Fibroblast of pulmonary artery (primary cell): ENCODE measurements at regions not wholly inside any gene's neighbourhood (a gene's known extent, or its start where the extent isn't known, plus 50 kb on each side); places are given as distances from the start of the nearest gene placed in this dataset.

Experiments
- DNase-seq: peaks from one replicate; pipeline ENCODE4 v3.0.0-alpha.2; 2010; ENCODE audit warnings: low read depth
- H3K4me3 ChIP-seq: replicated peaks from 2 replicates; pipeline ENCODE4 v1.5.1; 2011; ENCODE audit warnings: low read depth, mild to moderate bottlenecking, control low read depth, low read length, moderate library complexity
- TF ChIP-seq, protein P1 (sequence below): IDR thresholded peaks from 2 replicates; pipeline ENCODE4 v1.5.1; 2011; ENCODE audit warnings: mild to moderate bottlenecking, control low read depth, low read length, inconsistent platforms; ENCODE audit errors: missing control alignments

DNA sequence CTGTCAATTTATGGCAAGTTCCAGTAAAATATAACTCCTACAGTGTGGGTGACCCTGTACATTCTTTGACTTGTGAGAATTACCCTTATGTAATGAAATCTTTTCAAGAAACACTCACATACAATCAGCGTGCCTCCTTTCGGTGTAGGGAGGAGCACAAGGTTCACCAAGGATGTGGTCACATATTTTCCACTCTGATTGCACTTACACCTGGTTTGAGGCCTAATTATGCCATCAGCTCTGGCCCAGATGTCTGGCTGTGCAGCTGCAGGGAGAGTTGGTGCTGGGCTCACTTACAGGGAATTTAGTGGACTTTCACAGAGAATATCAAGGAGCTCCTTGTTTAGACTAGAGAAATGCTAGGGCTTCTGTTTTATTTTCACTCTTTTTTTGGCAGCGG lies 146.0 kb upstream of the STEAP4 start:
- no peak for DNase-seq
- TF ChIP-seq, protein P1, sequence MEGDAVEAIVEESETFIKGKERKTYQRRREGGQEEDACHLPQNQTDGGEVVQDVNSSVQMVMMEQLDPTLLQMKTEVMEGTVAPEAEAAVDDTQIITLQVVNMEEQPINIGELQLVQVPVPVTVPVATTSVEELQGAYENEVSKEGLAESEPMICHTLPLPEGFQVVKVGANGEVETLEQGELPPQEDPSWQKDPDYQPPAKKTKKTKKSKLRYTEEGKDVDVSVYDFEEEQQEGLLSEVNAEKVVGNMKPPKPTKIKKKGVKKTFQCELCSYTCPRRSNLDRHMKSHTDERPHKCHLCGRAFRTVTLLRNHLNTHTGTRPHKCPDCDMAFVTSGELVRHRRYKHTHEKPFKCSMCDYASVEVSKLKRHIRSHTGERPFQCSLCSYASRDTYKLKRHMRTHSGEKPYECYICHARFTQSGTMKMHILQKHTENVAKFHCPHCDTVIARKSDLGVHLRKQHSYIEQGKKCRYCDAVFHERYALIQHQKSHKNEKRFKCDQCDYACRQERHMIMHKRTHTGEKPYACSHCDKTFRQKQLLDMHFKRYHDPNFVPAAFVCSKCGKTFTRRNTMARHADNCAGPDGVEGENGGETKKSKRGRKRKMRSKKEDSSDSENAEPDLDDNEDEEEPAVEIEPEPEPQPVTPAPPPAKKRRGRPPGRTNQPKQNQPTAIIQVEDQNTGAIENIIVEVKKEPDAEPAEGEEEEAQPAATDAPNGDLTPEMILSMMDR: no peak
- no peak overlapping the region for H3K4me3 ChIP-seq

DNA sequence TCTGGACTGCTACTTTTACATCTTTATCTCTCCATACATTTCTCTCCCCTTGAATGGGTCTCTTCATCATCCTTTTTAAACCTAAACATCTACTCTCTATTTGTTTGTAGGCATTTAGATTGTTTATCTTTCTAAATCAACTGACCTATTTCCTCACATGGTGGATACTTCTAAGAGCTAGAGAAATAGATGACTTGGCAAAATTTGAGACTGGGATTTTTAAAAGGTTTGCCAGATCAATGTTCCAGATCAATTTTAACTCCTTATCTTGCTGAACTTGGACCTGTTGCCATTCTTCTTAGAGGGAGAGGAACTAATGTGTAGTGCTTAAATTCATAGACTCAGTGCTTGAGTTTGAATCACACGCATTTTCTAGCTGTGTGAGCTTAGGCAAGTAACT lies 144.2 kb upstream of the STEAP4 start:
- TF ChIP-seq, protein P1: no peak
- no peak overlapping the region for H3K4me3 ChIP-seq
- DNase-seq: no peak

DNA sequence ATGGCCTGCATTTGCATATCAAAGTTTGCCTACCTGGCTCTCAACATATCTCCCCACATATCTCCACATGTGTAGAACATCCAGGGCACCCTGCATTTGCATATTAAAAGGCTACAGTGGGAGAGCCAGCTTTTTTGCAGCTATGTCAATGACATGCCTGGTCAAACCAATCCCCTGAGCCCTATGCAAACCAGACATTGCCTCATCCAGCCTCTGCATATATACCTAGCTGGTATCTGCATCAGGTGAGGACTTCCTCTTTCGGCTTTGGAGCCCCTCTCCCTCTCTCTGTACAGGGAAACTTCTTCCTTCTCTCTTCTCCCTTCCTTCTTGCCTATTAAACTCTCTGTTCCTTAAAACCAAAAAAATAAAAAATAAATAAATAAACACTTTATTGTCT lies 142.7 kb upstream of the STEAP4 start:
- TF ChIP-seq, protein P1: no peak
- DNase-seq: no peak
- no peak overlapping the region for H3K4me3 ChIP-seq

DNA sequence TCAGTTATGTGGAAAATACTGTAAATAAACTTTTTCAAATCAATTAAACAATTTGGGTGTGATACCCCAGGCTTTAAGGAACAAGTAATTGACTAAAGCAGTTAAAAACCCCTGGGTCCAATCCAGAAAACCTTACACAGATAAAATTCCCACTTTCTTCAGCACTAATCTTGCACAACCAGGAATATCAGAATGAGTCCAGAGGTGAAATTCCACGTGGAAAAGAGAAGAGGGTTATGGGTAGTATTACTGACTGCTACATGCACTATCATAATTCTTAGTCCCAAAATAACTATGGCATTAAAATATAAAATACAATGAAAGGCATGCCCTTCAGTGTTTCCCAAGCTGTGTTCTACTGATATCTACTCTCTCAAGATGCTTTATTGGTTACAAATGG lies 135.7 kb upstream of the STEAP4 start:
- no peak for DNase-seq
- H3K4me3 ChIP-seq: no peak overlapping the region
- TF ChIP-seq, protein P1: no peak

DNA sequence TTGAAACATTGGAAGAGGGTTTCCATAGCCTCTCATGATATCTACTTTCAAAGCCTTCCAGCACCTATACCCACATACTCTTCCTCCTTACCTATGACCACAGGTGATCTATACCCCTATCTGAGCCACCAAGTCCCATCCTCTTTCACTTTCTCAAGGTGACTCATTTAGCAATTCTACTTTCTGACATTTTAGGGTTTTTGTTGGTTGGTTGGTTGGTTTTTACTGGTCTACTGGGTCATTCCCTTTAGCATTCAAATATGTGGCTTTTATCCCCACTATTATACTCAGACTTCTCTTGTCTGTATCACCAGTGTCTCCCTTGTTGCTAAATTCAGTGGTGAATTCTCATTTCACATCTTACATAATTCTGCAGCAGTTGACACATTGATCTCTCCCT lies 130.4 kb upstream of the STEAP4 start:
- no peak overlapping the region for H3K4me3 ChIP-seq
- no peak for DNase-seq
- TF ChIP-seq, protein P1: no peak

DNA sequence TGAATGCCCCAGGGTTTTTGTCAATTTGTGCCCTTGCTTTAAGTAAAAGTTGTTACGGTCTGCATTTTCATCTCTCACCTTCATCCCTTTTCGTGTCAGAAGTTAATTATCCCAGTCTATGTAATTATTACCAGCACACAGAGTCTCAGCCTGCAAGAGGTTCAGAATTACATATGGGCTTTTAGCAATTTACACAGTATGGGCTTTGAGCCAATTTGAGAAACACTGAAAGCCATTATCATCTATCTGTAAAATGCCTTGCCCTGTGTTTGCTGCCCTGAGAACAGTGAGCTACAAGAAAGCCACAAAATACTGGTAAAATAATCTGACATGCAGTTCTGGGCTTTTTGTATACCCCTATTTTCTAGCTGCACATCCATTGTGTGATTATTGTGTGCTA lies 125.6 kb upstream of the STEAP4 start:
- no peak for DNase-seq
- TF ChIP-seq, protein P1: no peak
- H3K4me3 ChIP-seq: no peak overlapping the region

DNA sequence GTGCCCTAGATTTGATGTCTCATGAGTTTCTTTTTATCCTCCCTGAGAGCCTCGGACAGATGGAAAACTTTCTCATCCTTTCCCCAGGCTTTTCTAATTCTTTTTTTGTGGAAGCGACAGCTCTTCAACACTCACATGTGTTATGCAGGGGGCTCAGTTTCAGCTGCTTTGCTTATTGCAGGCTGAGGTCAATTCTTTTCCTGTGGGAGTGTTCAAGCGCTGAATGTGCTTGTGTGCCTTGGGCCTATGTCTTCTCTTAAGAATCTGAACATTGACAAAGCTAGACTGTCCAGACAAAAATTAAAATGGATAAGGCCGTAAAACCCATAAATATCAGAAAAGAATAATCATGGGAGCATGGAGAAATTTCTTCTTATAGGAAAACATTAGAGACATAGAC lies 125.2 kb upstream of the STEAP4 start:
- no peak for DNase-seq
- TF ChIP-seq, protein P1: no peak
- no peak overlapping the region for H3K4me3 ChIP-seq
